DMS53 (cell line): ENCODE measurements at regions not wholly inside any gene's neighbourhood (a gene's known extent, or its start where the extent isn't known, plus 50 kb on each side); places are given as distances from the start of the nearest gene placed in this dataset.

Source experiments
- DNase-seq: peaks from one replicate; lab custom pipeline; 2025; lab: John Stamatoyannopoulos, UW

- DNase-seq, result peak; percentile 71
Measured at GRCh38 chr9:16133032-16133431, 580.2 kb downstream of the CCDC171 start.

DNA sequence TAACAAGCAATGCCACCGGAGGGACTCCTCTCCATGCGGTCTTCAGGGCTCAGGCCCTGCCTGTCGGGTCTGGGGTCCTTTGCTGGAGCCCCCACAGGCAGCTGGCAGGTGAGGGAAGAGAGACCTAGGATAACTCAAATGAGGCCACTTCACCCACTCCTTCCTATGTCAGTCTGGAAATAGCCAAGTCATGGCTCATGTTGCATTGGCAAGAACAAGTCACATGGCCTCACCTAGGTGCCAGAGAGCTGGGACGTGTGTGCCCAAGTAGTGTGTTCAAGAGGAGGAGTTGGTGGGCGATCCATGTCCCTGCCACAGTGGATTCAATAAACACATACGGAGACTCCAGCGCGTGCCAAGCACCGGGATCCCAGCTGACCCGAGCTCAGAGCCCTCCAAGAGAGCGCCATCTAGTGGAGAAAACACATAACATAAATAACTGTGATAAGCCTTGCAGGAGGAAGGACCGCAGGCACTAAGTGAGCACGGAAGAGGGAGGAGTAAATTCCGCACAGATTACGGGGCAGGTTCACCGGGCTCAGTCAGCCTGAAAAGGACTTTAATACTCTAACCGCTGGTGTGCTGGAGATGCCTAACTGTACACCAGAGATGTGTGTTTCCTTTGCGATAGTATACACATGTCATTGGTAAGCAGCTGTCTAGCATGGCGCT lies 580.8 kb downstream of the CCDC171 start:
- DNase-seq, result peak; percentile 85

- peak; percentile 0 for DNase-seq
Measured at GRCh38 chr9:16134351-16134750, 581.5 kb downstream of the CCDC171 start.

GRCh38 chr9:16135968-16136367 lies 583.1 kb downstream of the CCDC171 start:
- DNase-seq, result no peak

- no peak for DNase-seq
Measured at GRCh38 chr9:16136451-16136850, 583.6 kb downstream of the CCDC171 start.

DNA sequence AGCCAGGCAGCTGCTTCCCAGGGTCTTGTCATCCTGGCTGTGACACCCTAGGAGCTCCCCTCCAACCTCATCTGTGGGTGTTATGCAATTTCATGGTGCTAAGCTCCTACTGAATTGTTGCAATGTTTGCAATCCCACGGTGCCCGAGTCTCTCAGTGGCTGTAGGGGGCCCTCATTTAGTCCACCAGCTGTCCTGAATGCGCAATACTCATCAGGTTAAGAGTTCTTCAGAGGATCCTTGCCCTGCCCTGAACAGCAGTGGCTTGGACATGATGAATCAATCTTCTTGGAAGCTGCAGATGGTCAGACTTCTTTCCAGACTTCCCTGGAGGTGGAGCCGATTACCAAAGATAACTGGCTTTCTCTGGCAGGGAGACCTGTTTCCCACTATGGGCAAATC lies 584.1 kb downstream of the CCDC171 start:
- DNase-seq, result no peak

DNA sequence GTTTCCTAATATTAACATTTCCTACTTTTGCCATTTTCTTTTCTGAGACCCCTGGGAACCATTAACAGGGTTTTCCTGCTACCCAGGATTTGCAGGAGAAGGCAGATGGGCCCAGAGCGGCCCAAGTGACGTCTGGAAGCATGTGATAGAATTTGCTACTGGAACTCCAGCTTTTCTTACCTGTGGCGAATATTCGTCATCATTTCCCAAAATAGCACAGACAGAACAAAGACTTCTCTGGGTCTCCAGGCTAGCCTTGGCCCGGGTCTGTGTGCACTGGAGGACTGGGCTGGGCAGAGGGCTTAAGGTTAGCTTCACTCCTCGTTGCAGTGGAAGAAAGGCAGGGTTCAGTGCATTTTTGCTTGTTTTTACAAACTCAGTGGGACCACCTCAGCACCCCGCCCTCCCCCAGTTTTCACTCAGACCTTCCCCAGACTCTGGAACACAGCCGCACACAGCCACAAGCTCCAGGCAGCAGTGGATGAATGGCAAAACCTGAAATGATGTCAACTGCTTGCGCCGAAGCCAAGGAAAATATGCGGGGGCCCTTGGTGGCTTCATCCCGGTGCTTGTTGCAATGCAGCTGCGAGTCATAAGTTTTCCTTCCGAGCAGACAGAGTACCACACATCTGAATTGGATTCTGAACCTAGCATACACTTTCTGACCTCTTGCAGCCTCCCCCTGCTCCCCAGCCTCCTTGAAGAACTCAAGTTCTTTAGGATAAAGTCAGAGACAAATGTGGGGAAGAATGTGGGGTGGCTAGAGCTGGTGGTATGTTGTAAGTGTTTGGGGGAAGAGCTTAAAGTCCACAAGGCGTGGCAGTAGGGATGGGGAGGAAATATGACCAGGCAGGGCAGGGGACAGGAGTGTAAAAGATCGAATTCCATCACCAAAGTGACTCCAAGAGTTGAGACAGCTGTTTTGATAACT lies 586.0 kb downstream of the CCDC171 start:
- DNase-seq, result no peak

- DNase-seq, result no peak
Measured at GRCh38 chr9:16139774-16140173, 586.9 kb downstream of the CCDC171 start.

- no peak for DNase-seq
Measured at GRCh38 chr9:16143310-16143709, 590.5 kb downstream of the CCDC171 start.

DNA sequence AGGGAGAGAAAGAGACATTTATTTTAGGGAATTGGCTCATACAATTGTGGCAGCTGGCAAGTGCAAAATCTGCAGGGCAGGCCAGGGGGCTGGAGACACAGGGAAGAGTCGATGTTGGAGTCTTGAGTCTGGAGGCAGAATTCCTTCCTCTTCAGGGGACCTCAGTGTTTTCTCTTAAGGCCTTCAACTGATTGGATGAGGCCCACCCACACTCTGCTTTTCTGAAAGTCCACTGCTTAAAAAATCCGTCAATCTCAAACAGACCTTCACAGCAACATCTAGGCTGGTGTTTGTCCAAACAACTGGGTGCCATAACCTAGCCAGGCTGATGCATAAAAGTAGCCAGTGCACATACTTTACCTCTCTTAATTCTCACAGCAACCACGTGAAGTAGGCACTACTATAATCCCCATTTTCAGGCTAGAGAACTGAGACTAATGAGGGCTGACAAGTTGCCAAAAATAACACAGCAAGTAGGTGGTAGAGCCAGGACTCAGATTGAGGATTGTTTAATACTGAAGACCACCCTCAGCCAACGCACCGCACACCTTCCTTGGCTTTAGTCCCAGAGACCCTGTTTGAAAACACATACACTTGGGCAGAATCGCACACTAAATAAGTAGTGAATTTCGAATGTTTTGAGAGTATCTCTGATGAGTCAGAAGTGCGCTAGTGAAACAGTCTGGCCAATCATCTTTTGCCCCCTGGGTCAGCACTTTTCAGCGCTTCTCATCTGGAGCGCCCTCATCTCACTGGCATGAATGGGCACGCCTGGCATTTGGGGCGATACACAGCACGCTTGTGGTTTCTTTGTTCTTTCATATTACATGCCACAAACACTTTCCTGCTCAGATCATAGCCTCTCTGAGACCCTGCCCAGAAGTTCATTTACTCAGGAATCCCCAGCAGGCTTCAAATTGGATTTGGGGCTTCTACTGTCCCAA lies 591.4 kb downstream of the CCDC171 start:
- no peak for DNase-seq

DNA sequence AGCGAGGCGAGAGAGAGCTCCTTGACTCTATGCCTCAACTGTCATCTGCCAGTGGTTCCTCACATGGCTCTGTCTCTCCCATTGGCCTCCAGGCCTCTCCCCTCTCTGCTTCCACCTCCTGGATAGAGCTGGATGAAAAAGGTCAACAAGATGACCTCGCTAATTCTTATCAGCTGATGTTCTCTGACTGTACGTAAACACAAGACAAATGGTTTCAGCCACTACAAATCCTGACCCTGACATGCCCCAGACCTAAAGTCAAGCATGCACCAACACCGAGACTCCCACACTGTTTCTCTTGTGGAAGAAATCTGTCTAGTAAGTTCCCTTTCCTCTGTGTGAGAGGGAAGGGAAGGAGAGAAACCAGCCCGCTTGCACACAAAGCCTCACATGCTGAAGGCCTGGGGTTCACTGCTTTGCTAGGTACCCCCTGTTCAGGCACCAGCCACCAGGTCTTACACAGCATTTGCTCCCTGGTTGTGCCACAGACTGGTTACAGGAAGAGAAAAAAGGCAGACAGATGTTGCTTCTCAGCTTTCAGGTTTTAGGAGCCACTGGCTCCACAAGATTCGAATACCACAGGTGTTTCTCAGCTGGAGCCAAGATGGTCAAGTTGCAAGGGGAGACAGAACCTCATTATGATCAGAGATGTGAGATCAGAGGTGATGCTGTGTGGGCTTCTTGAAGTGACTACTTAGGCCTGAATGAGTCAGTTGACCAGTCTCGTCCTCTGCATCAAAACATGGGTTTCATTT lies 592.5 kb downstream of the CCDC171 start:
- no peak for DNase-seq

- DNase-seq, result no peak
Measured at GRCh38 chr9:16147726-16148125, 594.9 kb downstream of the CCDC171 start.

DNA sequence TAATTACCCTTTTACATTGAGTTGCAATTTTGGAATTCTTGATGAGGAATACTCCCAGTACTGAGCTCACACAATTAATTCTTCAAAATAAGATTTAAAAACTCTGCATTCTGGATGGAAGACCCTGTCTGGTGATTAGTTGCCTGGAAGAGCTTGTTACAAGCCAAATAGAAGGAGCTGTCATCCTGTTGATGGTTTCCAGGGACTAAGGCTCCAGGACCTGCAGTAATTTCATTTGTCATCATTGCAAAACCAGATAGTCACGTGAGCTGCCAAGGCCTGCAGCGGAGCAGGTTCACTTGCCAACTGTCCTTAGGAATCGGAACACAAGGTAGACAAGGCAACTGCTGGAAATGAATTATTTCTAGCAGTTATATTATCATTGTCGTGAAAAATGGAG lies 597.7 kb downstream of the CCDC171 start:
- DNase-seq, result no peak

DNA sequence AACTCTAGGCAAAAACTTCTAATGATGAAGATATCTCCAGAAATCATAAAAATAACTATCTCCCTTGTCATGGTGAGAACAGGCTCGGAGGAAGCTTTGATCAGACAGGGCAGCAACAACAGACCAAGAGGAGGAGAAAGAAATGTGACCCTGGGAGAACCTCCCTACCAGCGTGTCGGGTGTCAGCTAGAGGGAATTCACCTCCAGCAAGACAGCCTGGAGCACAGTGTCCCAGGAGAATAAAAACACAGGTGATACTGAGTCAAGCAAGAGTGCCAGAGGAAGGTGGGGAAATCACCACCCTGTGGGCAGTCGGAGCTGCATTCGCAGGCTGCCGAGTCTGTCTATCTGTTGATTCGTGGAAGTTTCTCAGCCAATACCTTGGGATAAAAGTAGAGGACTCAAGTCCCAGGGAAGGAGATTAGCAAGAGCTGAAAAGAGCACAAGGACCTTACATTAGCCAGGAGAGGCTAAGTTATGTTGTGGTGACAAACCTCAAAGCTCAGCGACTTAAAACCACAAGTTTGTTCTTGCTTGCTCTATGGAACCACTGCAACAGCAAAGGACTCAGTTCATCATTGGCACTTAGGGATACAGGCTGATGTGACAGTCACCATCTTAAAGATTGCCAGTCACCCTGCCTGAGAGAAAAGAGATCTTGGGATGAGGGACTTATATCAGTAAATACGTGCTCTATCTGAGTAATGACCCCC lies 598.3 kb downstream of the CCDC171 start:
- no peak for DNase-seq

DNA sequence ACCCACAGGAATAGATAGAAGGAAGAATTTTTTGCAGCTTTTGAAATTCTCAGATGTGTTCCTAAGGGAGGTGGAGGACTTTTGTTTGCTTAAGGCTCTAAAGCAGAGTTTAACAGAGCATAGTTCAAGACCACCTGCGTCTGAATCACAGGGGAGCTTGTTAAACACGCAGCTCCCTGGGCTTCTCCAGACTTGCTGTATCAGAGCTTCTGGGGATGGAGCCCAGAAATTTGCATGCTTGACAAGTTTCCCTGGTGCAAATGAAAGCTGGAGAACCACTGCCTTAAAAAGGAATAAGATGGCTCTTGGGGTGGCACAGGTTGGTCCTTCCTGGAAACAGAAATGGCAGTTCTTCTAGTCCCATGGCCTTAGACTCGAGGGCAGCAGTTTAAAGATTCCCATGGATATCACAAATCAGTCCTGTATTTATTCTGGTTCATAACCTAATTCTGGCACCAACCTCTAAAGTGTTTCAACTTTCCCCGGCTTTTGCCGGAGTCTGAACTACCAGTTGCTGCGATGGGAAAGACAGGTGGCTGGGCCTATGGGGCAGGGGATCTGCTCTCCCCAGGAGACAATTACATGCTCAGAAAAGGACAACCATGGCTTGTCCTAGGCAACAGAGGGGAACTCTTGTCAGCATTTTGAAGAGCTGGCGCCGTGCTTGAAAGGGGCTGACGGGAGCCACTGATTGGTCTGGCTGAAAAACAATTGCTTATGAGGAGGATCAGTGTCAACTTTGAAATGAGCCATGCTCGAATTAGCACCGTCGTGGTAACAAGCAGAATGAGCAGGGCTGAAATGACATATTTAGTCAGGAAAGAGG lies 599.6 kb downstream of the CCDC171 start:
- DNase-seq, result no peak

GRCh38 chr9:16153221-16153620 lies 600.4 kb downstream of the CCDC171 start:
- DNase-seq, result no peak

DNA sequence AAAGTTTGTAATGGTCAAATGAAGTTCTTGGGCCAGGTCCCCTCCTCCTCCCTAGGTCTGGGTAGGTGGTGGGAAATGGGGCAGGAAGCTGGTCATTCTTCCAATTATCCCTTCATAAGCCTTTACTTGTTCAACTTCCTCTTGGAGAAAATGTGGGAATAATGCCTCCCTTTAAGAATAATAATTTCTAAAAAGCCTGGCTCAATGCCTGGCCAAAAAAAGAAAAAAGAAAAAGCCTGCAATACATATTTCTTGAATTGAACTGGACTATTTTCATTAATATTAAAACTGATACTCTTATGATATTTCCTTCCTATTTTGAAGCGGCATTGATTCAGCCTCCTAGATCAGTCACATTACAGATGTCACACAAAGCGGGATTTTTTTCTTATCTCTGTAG lies 600.9 kb downstream of the CCDC171 start:
- no peak for DNase-seq

DNA sequence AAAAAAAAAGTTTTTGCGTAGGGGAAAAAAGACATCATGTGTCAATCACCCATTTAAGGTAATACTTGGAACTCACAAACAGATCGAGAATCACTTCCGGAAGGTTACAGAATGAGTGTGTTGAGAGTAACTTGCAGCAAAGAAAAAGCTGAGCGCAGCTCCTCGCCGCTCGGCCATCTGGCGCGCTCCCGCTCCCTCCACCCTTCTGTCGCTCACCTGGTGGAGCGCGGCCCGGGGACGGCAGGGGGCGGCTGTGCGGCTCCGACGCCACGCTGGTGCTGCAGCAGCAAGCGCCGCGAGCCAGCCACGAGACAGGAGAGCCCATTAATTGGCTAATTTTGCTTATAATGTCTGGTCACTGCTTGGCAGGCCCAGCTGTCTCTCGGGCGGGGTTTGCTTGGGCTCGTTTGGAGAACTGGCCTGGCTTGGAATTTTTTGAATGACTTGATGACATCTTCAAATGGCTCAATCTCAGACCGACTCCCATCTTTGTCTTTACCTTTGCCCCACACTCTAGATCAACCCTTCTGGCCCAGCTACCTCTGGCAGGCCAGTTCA lies 601.8 kb downstream of the CCDC171 start:
- DNase-seq, result peak; percentile 64

DNA sequence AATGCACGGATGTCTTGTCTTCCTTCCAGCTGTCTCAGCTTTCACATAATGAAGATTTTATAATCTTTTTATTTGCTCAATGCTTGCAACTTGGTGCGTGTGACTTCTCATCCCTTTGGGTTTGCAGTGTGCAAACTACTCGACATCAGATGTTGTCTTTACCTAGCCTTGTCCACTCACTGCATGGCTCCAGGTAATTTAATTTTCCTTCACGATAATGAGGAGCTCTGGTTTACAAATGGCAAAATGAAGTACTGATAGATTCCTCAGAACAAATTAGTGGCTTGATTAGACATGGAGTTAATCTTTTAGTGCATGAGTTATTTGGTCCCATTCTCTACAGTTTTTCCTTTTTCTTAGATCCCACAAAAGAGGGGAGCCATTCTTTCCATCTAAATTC lies 603.0 kb downstream of the CCDC171 start:
- DNase-seq, result no peak

GRCh38 chr9:16157216-16157615 lies 604.4 kb downstream of the CCDC171 start:
- DNase-seq, result no peak
